Immature natural killer cell (primary cell): ENCODE measurements at regions not wholly inside any gene's neighbourhood (a gene's known extent, or its start where the extent isn't known, plus 50 kb on each side); places are given as distances from the start of the nearest gene placed in this dataset.

Experiments used
- DNase-seq, 3 donors: peaks; one replicate each; pipeline ENCODE4 v3.0.0; 2022; ENCODE audit warnings: mixed read lengths in 1 of 3
- H3K27ac Mint-ChIP-seq, 6 donors: one replicate each; pipeline ENCODE4 v1.8.0; 2020; ENCODE audit warnings: mixed read lengths in 6 of 6, mild to moderate bottlenecking in 5 of 6, inconsistent platforms in 4 of 6, moderate library complexity in 3 of 6
- H3K27me3 Mint-ChIP-seq, 3 donors: one replicate each; pipeline ENCODE4 v1.8.0; 2020 to 2021; ENCODE audit warnings: low read depth in 3 of 3, mild to moderate bottlenecking in 3 of 3, mixed read lengths in 3 of 3, moderate library complexity in 3 of 3, inconsistent platforms in 1 of 3
- H3K36me3 Mint-ChIP-seq, 3 donors: one replicate each; pipeline ENCODE4 v1.8.0; 2020; ENCODE audit warnings: mixed read lengths in 3 of 3, inconsistent platforms in 2 of 3, mild to moderate bottlenecking in 2 of 3
- H3K4me1 Mint-ChIP-seq, 2 donors: one replicate each; pipeline ENCODE4 v1.8.0; 2020; ENCODE audit warnings: inconsistent platforms in 2 of 2, mild to moderate bottlenecking in 2 of 2, mixed read lengths in 2 of 2, moderate library complexity in 1 of 2
- H3K4me3 Mint-ChIP-seq, 5 donors: one replicate each; pipeline ENCODE4 v1.8.0; 2020; ENCODE audit warnings: mild to moderate bottlenecking in 5 of 5, mixed read lengths in 5 of 5, inconsistent platforms in 3 of 5, moderate library complexity in 3 of 5
- H3K9me3 Mint-ChIP-seq, 6 donors: one replicate each; pipeline ENCODE4 v1.8.0; 2020; ENCODE audit warnings: mild to moderate bottlenecking in 6 of 6, mixed read lengths in 6 of 6, inconsistent platforms in 4 of 6, moderate library complexity in 3 of 6

DNA sequence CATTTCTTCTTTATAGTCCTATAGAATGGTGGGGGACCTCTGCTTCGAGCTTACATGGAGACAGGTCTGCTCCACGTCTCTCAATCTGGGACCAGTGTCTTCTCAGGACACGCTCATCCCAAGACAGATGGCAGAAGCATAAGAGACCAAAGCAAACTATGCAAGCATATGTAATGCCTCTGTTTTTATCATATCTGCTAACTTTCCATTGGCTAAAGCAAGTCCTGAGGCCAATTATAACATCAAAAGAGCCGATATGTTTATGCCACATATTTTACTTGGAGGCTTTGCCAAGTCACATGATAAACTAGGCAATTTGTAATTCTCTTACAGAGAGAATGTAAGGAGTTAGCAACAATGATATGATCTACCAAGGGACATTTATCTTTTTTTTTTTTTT, 102.6 kb upstream of the NRBF2 start:
- H3K9me3 Mint-ChIP-seq, result no peaks in the 10 kb centered on the region
- no peaks in the 10 kb centered on the region for H3K36me3 Mint-ChIP-seq
- no peaks in the 10 kb centered on the region for H3K27me3 Mint-ChIP-seq
- DNase-seq, result no peak
- no peaks in the 10 kb centered on the region for H3K4me1 Mint-ChIP-seq
- no peak overlapping the region for H3K4me3 Mint-ChIP-seq
- H3K27ac Mint-ChIP-seq, result no peak overlapping the region

- Mint-ChIP-seq H3K4me3 (no peak overlapping the region), H3K9me3 (no peaks in the 10 kb centered on the region), H3K27me3 (peaks cover 0 to 3% (median 0%) of the 10 kb centered on the region in 3 donors), H3K27ac (no peak overlapping the region), H3K4me1 (no peaks in the 10 kb centered on the region), H3K36me3 (no peaks in the 10 kb centered on the region)
- no peak for DNase-seq
These were observed 105.6 kb upstream of the NRBF2 start for GRCh38 chr10:63027531-63027930.

DNA sequence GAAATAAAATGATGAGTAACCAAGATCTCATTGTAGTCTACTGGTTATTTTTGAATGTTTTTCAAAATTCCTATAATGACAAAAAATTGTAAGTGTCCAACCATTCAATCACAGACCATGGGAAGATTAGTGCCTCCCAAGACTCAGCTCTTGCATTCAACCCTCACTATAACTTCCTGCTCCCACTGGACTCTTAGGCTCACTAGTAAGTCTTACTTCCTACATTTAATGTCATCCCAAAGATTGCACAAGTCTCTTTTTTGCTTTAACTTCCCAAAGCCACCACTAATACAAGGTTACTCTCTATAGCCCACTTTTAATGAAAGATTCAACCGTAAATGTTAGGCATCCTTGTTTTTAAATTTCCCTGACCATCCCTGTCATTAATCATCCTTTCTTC, 111.9 kb upstream of the NRBF2 start:
- Mint-ChIP-seq H3K27ac (no peak overlapping the region), H3K36me3 (no peaks in the 10 kb centered on the region), H3K27me3 (peaks cover 4 to 6% (median 5%) of the 10 kb centered on the region in 3 donors), H3K4me1 (no peaks in the 10 kb centered on the region), H3K4me3 (no peak overlapping the region), H3K9me3 (no peaks in the 10 kb centered on the region)
- no peak for DNase-seq

- Mint-ChIP-seq H3K36me3 (no peaks in the 10 kb centered on the region), H3K27me3 (peaks cover 1 to 7% (median 5%) of the 10 kb centered on the region in 3 donors), H3K4me1 (no peaks in the 10 kb centered on the region), H3K4me3 (no peak overlapping the region), H3K27ac (no peak overlapping the region), H3K9me3 (no peaks in the 10 kb centered on the region)
- no peak for DNase-seq
These were observed 119.4 kb upstream of the NRBF2 start for GRCh38 chr10:63013755-63014154.

GRCh38 chr10:63012623-63013022, 120.5 kb upstream of the NRBF2 start:
- no peaks in the 10 kb centered on the region for H3K36me3 Mint-ChIP-seq
- no peaks in the 10 kb centered on the region for H3K9me3 Mint-ChIP-seq
- H3K27me3 Mint-ChIP-seq, result peaks cover 1 to 7% (median 5%) of the 10 kb centered on the region in 3 donors
- no peak for DNase-seq
- H3K27ac Mint-ChIP-seq, result no peak overlapping the region
- H3K4me3 Mint-ChIP-seq, result no peak overlapping the region
- H3K4me1 Mint-ChIP-seq, result no peaks in the 10 kb centered on the region

DNA sequence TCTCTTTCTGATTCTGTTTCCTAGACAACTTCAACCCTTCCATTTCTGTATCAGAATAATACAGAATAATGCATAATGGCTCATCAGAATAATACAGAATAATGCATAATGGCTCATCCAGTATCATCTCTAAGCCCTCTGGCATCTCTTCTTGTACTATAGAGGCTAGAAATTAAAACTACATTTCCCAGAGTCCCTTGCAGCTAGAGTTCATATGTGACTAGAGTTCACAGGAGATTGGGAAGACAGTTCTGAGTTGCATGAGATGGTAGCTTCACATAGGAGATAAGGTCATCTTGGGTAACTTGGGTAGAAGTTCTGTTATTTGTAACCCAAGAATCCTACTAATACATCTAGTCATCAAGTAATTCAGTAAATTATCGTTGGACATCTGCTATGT, 122.9 kb upstream of the NRBF2 start:
- Mint-ChIP-seq H3K36me3 (no peaks in the 10 kb centered on the region), H3K4me1 (no peaks in the 10 kb centered on the region), H3K9me3 (no peaks in the 10 kb centered on the region), H3K27ac (no peak overlapping the region), H3K27me3 (peaks cover 0 to 7% (median 7%) of the 10 kb centered on the region in 3 donors), H3K4me3 (no peak overlapping the region)
- no peak for DNase-seq

- H3K27me3 Mint-ChIP-seq, result peaks cover 0 to 5% (median 2%) of the 10 kb centered on the region in 3 donors
- H3K4me1 Mint-ChIP-seq, result no peaks in the 10 kb centered on the region
- no peak overlapping the region for H3K4me3 Mint-ChIP-seq
- H3K36me3 Mint-ChIP-seq, result no peaks in the 10 kb centered on the region
- no peak overlapping the region for H3K27ac Mint-ChIP-seq
- no peak for DNase-seq
- H3K9me3 Mint-ChIP-seq, result no peaks in the 10 kb centered on the region
These were observed 124.6 kb upstream of the NRBF2 start for GRCh38 chr10:63008491-63008890.

DNA sequence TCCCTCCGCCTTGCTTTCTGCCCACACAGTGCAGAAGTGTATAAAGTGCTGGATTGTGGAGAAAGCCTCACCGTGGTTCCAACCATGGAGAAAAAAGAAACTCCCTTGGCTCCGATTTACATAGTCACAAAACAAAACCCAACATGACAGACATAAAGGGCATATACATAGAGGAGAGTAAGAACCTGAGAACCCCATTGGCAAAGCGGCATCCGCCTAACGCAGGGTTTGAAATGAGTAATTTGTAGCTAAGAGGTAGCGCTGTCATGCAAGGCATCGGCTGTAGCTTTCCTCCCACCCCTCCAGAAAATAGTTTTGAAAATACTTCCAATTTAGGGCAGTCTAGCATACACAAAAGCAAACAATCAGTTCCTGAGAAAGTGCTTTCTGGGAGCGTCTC, 126.0 kb upstream of the NRBF2 start:
- no peaks in the 10 kb centered on the region for H3K4me1 Mint-ChIP-seq
- no peak for DNase-seq
- H3K27ac Mint-ChIP-seq, result no peak overlapping the region
- H3K9me3 Mint-ChIP-seq, result no peaks in the 10 kb centered on the region
- no peaks in the 10 kb centered on the region for H3K36me3 Mint-ChIP-seq
- peaks cover 0 to 5% (median 2%) of the 10 kb centered on the region in 3 donors for H3K27me3 Mint-ChIP-seq
- H3K4me3 Mint-ChIP-seq, result no peak overlapping the region

DNA sequence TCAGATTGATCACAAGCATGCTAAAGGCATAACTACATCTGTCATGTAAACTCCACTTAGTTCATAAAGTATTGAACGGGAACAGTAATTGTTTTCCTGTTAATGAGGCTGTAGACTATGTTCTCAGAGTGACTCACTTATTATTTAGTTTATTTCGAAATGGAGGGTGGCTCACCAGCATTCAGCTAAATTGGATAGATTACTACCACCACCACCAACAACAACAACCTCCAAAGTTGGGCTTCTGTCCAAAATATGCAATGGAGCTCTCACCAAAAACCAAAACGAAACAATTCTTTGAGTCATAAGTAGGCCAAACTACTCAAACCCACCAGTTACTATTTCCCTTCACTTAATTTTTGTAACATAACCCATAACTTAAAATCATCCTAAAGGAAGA, 127.9 kb upstream of the NRBF2 start:
- Mint-ChIP-seq H3K36me3 (no peaks in the 10 kb centered on the region), H3K27me3 (peaks cover 0 to 5% (median 2%) of the 10 kb centered on the region in 3 donors), H3K27ac (no peak overlapping the region), H3K4me1 (no peaks in the 10 kb centered on the region), H3K4me3 (no peak overlapping the region), H3K9me3 (no peaks in the 10 kb centered on the region)
- no peak for DNase-seq

GRCh38 chr10:63003816-63004453, 129.2 kb upstream of the NRBF2 start:
- no peaks in the 10 kb centered on the region for H3K36me3 Mint-ChIP-seq
- peaks cover 0 to 5% (median 2%) of the 10 kb centered on the region in 3 donors for H3K27me3 Mint-ChIP-seq
- H3K9me3 Mint-ChIP-seq, result no peaks in the 10 kb centered on the region
- no peak overlapping the region for H3K4me3 Mint-ChIP-seq
- no peaks in the 10 kb centered on the region for H3K4me1 Mint-ChIP-seq
- no peak overlapping the region for H3K27ac Mint-ChIP-seq
- DNase-seq, result no peak

GRCh38 chr10:62996925-62997324, 136.2 kb upstream of the NRBF2 start:
- Mint-ChIP-seq H3K27me3 (peaks cover 5 to 6% (median 6%) of the 10 kb centered on the region in 3 donors), H3K9me3 (no peaks in the 10 kb centered on the region), H3K27ac (no peak overlapping the region), H3K4me1 (no peaks in the 10 kb centered on the region), H3K4me3 (no peak overlapping the region), H3K36me3 (no peaks in the 10 kb centered on the region)
- DNase-seq, result no peak

DNA sequence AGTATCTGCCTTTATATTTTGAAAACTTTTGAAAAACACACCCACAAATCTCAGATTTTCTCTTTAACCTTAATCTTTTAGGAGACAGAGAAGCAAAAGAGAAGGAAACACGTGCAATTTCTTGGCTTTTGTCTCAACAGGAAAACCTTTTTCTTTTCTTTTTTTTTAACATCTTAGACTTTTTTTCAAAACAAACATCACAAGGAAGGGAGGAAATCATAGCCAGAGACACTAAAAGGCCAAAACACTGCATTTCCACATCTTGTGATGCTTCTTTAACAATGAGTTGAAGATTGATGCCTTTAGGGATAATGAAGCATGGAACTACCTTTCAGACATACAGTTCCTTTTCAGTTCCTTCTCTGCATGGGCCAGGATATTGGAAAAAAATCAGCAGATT, 136.6 kb upstream of the NRBF2 start:
- H3K9me3 Mint-ChIP-seq, result no peaks in the 10 kb centered on the region
- H3K4me3 Mint-ChIP-seq, result no peak overlapping the region
- H3K27me3 Mint-ChIP-seq, result peaks cover 5 to 7% (median 6%) of the 10 kb centered on the region in 3 donors
- DNase-seq, result no peak
- H3K4me1 Mint-ChIP-seq, result no peaks in the 10 kb centered on the region
- H3K36me3 Mint-ChIP-seq, result no peaks in the 10 kb centered on the region
- no peak overlapping the region for H3K27ac Mint-ChIP-seq

- Mint-ChIP-seq H3K9me3 (no peaks in the 10 kb centered on the region), H3K4me3 (no peak overlapping the region), H3K27me3 (peaks cover 4 to 5% (median 4%) of the 10 kb centered on the region in 3 donors), H3K27ac (no peak overlapping the region), H3K36me3 (no peaks in the 10 kb centered on the region), H3K4me1 (no peaks in the 10 kb centered on the region)
- DNase-seq, result no peak
These were observed 140.0 kb upstream of the NRBF2 start for GRCh38 chr10:62993121-62993520.

DNA sequence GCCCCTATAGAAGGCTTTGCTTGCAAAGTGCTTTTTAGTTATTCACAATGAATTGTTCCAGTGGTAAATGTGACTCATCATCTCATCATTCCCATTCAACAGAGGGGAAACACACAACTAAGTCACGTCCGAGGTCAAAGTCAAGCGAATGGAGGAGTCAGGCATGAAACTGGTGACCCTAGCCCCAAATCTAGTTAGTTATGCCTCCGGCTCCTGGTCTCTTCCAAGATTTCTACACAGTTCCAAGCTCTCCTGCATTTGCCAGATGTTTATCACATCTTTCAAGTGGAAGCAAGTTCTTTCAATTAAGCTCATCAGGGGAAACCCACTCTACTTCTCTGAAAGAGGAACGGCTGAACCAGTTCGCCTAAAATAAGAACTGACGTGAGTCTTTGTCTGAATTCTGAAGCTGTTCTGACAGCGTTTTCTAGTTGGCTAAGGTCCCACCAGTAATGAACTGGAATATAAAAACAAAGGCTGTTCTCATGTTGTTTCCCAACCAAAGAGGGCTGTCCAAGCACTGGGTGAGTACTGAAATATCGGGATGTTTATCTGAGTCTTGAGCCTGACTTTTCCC, 140.9 kb upstream of the NRBF2 start:
- no peaks in the 10 kb centered on the region for H3K4me1 Mint-ChIP-seq
- H3K4me3 Mint-ChIP-seq, result no peak overlapping the region
- DNase-seq, result no peak
- peaks cover 3 to 5% (median 4%) of the 10 kb centered on the region in 3 donors for H3K27me3 Mint-ChIP-seq
- H3K9me3 Mint-ChIP-seq, result no peaks in the 10 kb centered on the region
- no peaks in the 10 kb centered on the region for H3K36me3 Mint-ChIP-seq
- no peak overlapping the region for H3K27ac Mint-ChIP-seq

- Mint-ChIP-seq H3K27me3 (peaks cover 2 to 3% (median 2%) of the 10 kb centered on the region in 3 donors), H3K27ac (no peak overlapping the region), H3K4me1 (no peaks in the 10 kb centered on the region), H3K36me3 (peaks cover 0 to 2% (median 0%) of the 10 kb centered on the region in 3 donors), H3K4me3 (no peak overlapping the region), H3K9me3 (no peaks in the 10 kb centered on the region)
- DNase-seq, result no peak
These were observed 143.0 kb upstream of the NRBF2 start for GRCh38 chr10:62990126-62990525.
